HCT116 (cell line): ENCODE measurements at regions not wholly inside any gene's neighbourhood (a gene's known extent, or its start where the extent isn't known, plus 50 kb on each side); places are given as distances from the start of the nearest gene placed in this dataset.
"Not testable (repeated sequence)": the region's sequence is repeated elsewhere in the genome, so short reads cannot be mapped to it uniquely, and the experiment has no call there.

Experiments
- ATAC-seq: fragments of 200-7000 bp; cut with Tn5 transposase; 2 replicates; pipeline ENCODE4 v1.9.1; 2020; ENCODE audit warnings: mild to moderate bottlenecking, moderate library complexity
- BruUV-seq: library from RNA; stranded (reverse); fragments of 400-500 nt; replicated peaks from 2 replicates; lab custom pipeline; 2021; lab: Mats Ljungman, UMichigan
- CTCF ChIA-PET: fragments of 300-600 bp; sonication (Branson Sonifier 250); formaldehyde crosslinking; loops from one replicate; lab custom pipeline; 2021; ENCODE audit warnings: antibody characterized with exemption; lab: Charles Lee
- POLR2A ChIA-PET: fragments of 300-600, 350-600 bp; sonication (Branson Sonifier 250); formaldehyde crosslinking; loops from one replicate; lab custom pipeline; 2021; ENCODE audit warnings: antibody characterized with exemption; lab: Charles Lee
- RAD21 ChIA-PET, 2 experiments: fragments of 300-600 bp; sonication (Branson Sonifier 250); formaldehyde crosslinking; loops; one replicate each; lab custom pipeline; 2023; ENCODE audit warnings: low total read pairs in 2 of 2; ENCODE audit not compliant: uncharacterized antibody in 2 of 2, unreplicated experiment in 2 of 2, low non-redundant PET in 1 of 2; lab: Charles Lee
- DNase-seq: peaks from one replicate; pipeline ENCODE4 v3.0.0-alpha.2; 2010; ENCODE audit warnings: low read depth, low spot score
- H2AFZ ChIP-seq: fragments of 200-600 bp; shearing (Covaris generic), sonication (generic); 2 replicates; pipeline ENCODE4 v1.6.1; 2017; ENCODE audit warnings: low read depth, mixed run types, mixed read lengths, antibody characterized with exemption, low read length; ENCODE audit not compliant: poor library complexity, severe bottlenecking
- H3K27ac ChIP-seq: 2 replicates; pipeline ENCODE4 v1.5.1; 2012; ENCODE audit warnings: low read depth, low read length
- H3K27me3 ChIP-seq: fragments of 200-600 bp; sonication (generic); 2 replicates; pipeline ENCODE4 v1.6.1; 2016; ENCODE audit warnings: mixed run types, low read length, mixed read lengths; ENCODE audit not compliant: insufficient read depth
- H3K36me3 ChIP-seq, 2 experiments: fragments of 200-500 bp in 1 of 2; fragments of 200-600 bp in 1 of 2; sonication (Bioruptor generic) in 1 of 2; sonication (generic) in 1 of 2; 2 replicates each; pipeline versions ENCODE4 v1.5.1 to v1.6.1; 2014 to 2016; ENCODE audit warnings: low read length in 2 of 2, inconsistent platforms in 1 of 2, mixed read lengths in 1 of 2, mixed run types in 1 of 2; ENCODE audit not compliant: insufficient read depth in 2 of 2, control insufficient read depth in 1 of 2
- H3K4me1 ChIP-seq, 2 experiments: fragments of 200-600 bp in 1 of 2; sonication (generic) in 1 of 2; 2 replicates each; pipeline versions ENCODE4 v1.5.1 to v1.6.1; 2012 to 2017; ENCODE audit warnings: low read length in 2 of 2, inconsistent platforms in 1 of 2, mild to moderate bottlenecking in 1 of 2, mixed read lengths in 1 of 2, mixed run types in 1 of 2, moderate library complexity in 1 of 2; ENCODE audit not compliant: insufficient read depth in 2 of 2, control insufficient read depth in 1 of 2
- H3K4me2 ChIP-seq: fragments of 200-600 bp; sonication (generic); 2 replicates; pipeline ENCODE4 v1.6.1; 2017; ENCODE audit warnings: mixed run types, low read length, mixed read lengths
- H3K4me3 ChIP-seq, 2 experiments: fragments of 200-600 bp in 1 of 2; sonication (generic) in 1 of 2; replicated peaks in 1 of 2; 2 replicates each; pipeline ENCODE4 v1.5.1; 2011 to 2016; ENCODE audit warnings: low read length in 2 of 2, control low read depth in 1 of 2, low read depth in 1 of 2, mild to moderate bottlenecking in 1 of 2, mixed read lengths in 1 of 2, mixed run types in 1 of 2
- H3K79me2 ChIP-seq: fragments of 200-600 bp; sonication (generic); 2 replicates; pipeline ENCODE4 v1.6.1; 2017; ENCODE audit warnings: mild to moderate bottlenecking, mixed run types, low read length, moderate library complexity, mixed read lengths; ENCODE audit not compliant: insufficient read depth
- H3K9ac ChIP-seq: fragments of 200-600 bp; sonication (generic); 2 replicates; pipeline ENCODE4 v1.6.1; 2016; ENCODE audit warnings: low read length, mixed read lengths
- H3K9me2 ChIP-seq: fragments of 200-600 bp; sonication (generic), shearing (Covaris generic); 2 replicates; pipeline ENCODE4 v1.6.1; 2017; ENCODE audit warnings: mixed run types, mild to moderate bottlenecking, moderate library complexity; ENCODE audit not compliant: insufficient read depth
- H3K9me3 ChIP-seq, 2 experiments: fragments of 200-500 bp in 1 of 2; fragments of 200-600 bp in 1 of 2; sonication (Bioruptor generic) in 1 of 2; sonication (generic) in 1 of 2; 2 replicates each; pipeline ENCODE4 v1.6.1; 2014 to 2017; ENCODE audit warnings: low read length in 2 of 2, mixed read lengths in 2 of 2, inconsistent platforms in 1 of 2, low read depth in 1 of 2, mild to moderate bottlenecking in 1 of 2, mixed run types in 1 of 2, moderate library complexity in 1 of 2; ENCODE audit not compliant: control insufficient read depth in 1 of 2, insufficient read depth in 1 of 2
- H4K20me1 ChIP-seq: fragments of 200-600 bp; sonication (generic), shearing (Covaris generic); 2 replicates; pipeline ENCODE4 v1.6.1; 2017; ENCODE audit warnings: mixed run types, mild to moderate bottlenecking, moderate library complexity; ENCODE audit not compliant: insufficient read depth
- intact Hi-C: fragments of 100-400 bp; cut with micrococcal nuclease; formaldehyde crosslinking; loops from 2 replicates; pipeline ENCODE4 v1.10.0; 2022

GRCh38 chr13:18257686-18258085 is 923.9 kb downstream of the TUBA3C start:
- intact Hi-C loops, ATAC-seq, H3K79me2 ChIP-seq, H3K36me3 ChIP-seq, H3K4me3 ChIP-seq, RAD21 ChIA-PET, H3K27me3 ChIP-seq, DNase-seq, CTCF ChIA-PET, H2AFZ ChIP-seq, H3K4me2 ChIP-seq, H3K9ac ChIP-seq, BruUV-seq, POLR2A ChIA-PET, H4K20me1 ChIP-seq, H3K9me3 ChIP-seq, H3K9me2 ChIP-seq, H3K4me1 ChIP-seq, H3K27ac ChIP-seq: not testable (repeated sequence)

GRCh38 chr13:18252848-18253247 is 928.8 kb downstream of the TUBA3C start:
- BruUV-seq, result not testable (repeated sequence)

GRCh38 chr13:18248533-18249240 is 932.9 kb downstream of the TUBA3C start:
- DNase-seq, BruUV-seq, H3K36me3 ChIP-seq, CTCF ChIA-PET, H2AFZ ChIP-seq, intact Hi-C loops, H3K9ac ChIP-seq, H4K20me1 ChIP-seq, ATAC-seq, H3K4me1 ChIP-seq, H3K4me3 ChIP-seq, H3K27me3 ChIP-seq, RAD21 ChIA-PET, H3K79me2 ChIP-seq, H3K27ac ChIP-seq, H3K9me2 ChIP-seq, H3K4me2 ChIP-seq, POLR2A ChIA-PET, H3K9me3 ChIP-seq: not testable (repeated sequence)

More at GRCh38 chr13:18252848-18253247, 928.8 kb downstream of the TUBA3C start:
- POLR2A ChIA-PET, H3K4me1 ChIP-seq, H3K9me2 ChIP-seq, DNase-seq, CTCF ChIA-PET, H3K9ac ChIP-seq, intact Hi-C loops, H3K27me3 ChIP-seq, ATAC-seq, H3K36me3 ChIP-seq, H3K27ac ChIP-seq, RAD21 ChIA-PET, H4K20me1 ChIP-seq, H3K9me3 ChIP-seq, H3K4me3 ChIP-seq, H3K4me2 ChIP-seq, H2AFZ ChIP-seq, H3K79me2 ChIP-seq: not testable (repeated sequence)

GRCh38 chr13:18240086-18240485 is 941.5 kb downstream of the TUBA3C start:
- POLR2A ChIA-PET, intact Hi-C loops, RAD21 ChIA-PET: not testable (repeated sequence)

More at GRCh38 chr13:18240086-18240485, 941.5 kb downstream of the TUBA3C start:
- H2AFZ ChIP-seq, H3K4me3 ChIP-seq, BruUV-seq, H3K4me2 ChIP-seq, H4K20me1 ChIP-seq, DNase-seq, H3K27ac ChIP-seq, H3K36me3 ChIP-seq, H3K4me1 ChIP-seq, CTCF ChIA-PET, H3K9ac ChIP-seq, H3K9me2 ChIP-seq, H3K79me2 ChIP-seq, H3K27me3 ChIP-seq, H3K9me3 ChIP-seq, ATAC-seq: not testable (repeated sequence)
